Fibroblast of lung (primary cell): ENCODE measurements at regions not wholly inside any gene's neighbourhood (a gene's known extent, or its start where the extent isn't known, plus 50 kb on each side); places are given as distances from the start of the nearest gene placed in this dataset.
"Not testable (repeated sequence)": the region's sequence is repeated elsewhere in the genome, so short reads cannot be mapped to it uniquely, and the experiment has no call there.

Source experiments
- DNase-seq, 2 donors: peaks; one replicate each; pipeline versions ENCODE4 v3.0.0 to v3.0.0-alpha.2; 2010; ENCODE audit warnings: low read depth in 2 of 2
- H2AFZ ChIP-seq: 2 replicates; pipeline ENCODE4 v1.5.1; 2012; ENCODE audit warnings: low read length, control low read depth, inconsistent platforms
- H3K27ac ChIP-seq: 2 replicates; pipeline ENCODE4 v1.5.1; 2011; ENCODE audit warnings: low read length, control low read depth; ENCODE audit not compliant: insufficient read depth
- H3K27me3 ChIP-seq: 2 replicates; pipeline ENCODE4 v1.5.1; 2011; ENCODE audit warnings: mild to moderate bottlenecking, low read length; ENCODE audit not compliant: control insufficient read depth, insufficient read depth
- H3K36me3 ChIP-seq: 2 replicates; pipeline ENCODE4 v1.5.1; 2011; ENCODE audit warnings: low read length; ENCODE audit not compliant: control insufficient read depth, insufficient read depth
- H3K4me1 ChIP-seq: 2 replicates; pipeline ENCODE4 v1.5.1; 2011; ENCODE audit warnings: low read length; ENCODE audit not compliant: control insufficient read depth, insufficient read depth; ENCODE audit errors: extremely low read depth
- H3K4me2 ChIP-seq: 2 replicates; pipeline ENCODE4 v1.5.1; 2011; ENCODE audit warnings: low read length, control low read depth; ENCODE audit not compliant: insufficient read depth; ENCODE audit errors: extremely low read depth
- H3K4me3 ChIP-seq, 4 experiments: fragments of 200-600 bp in 1 of 4; sonication (generic) in 1 of 4; replicated peaks in 1 of 4; 2 replicates each; pipeline ENCODE4 v1.5.1; 2011 to 2016; ENCODE audit warnings: low read length in 4 of 4, low read depth in 3 of 4, mild to moderate bottlenecking in 3 of 4, control low read depth in 2 of 4, inconsistent platforms in 1 of 4, mixed read lengths in 1 of 4; ENCODE audit not compliant: insufficient read depth in 1 of 4; ENCODE audit errors: control extremely low read depth in 1 of 4
- H3K79me2 ChIP-seq: 2 replicates; pipeline ENCODE4 v1.5.1; 2012; ENCODE audit warnings: mild to moderate bottlenecking, low read length, inconsistent platforms; ENCODE audit not compliant: control insufficient read depth, insufficient read depth
- H3K9ac ChIP-seq: 2 replicates; pipeline ENCODE4 v1.5.1; 2011; ENCODE audit warnings: mild to moderate bottlenecking, low read length, control low read depth; ENCODE audit not compliant: insufficient read depth
- H3K9me3 ChIP-seq: 2 replicates; pipeline ENCODE4 v1.5.1; 2012; ENCODE audit warnings: low read depth, low read length; ENCODE audit not compliant: control insufficient read depth, insufficient read depth
- H4K20me1 ChIP-seq: 2 replicates; pipeline ENCODE4 v1.5.1; 2011; ENCODE audit warnings: low read length; ENCODE audit not compliant: control insufficient read depth, insufficient read depth; ENCODE audit errors: extremely low read depth
- EZH2 ChIP-seq: IDR thresholded peaks from 2 replicates; pipeline ENCODE4 v1.5.1; 2012; ENCODE audit warnings: low read length, control low read depth, mild to moderate bottlenecking; ENCODE audit errors: missing control alignments
- TF ChIP-seq, protein P1 (sequence below), 2 donors: IDR thresholded peaks in 1 of 2; conservative IDR thresholded peaks in 1 of 2; 1 replicate in 1 of 2; 2 replicates in 1 of 2; pipeline ENCODE4 v1.5.1; 2011 to 2012; ENCODE audit warnings: low read length in 2 of 2, control low read depth in 1 of 2, inconsistent platforms in 1 of 2, low read depth in 1 of 2, mild to moderate bottlenecking in 1 of 2

DNA sequence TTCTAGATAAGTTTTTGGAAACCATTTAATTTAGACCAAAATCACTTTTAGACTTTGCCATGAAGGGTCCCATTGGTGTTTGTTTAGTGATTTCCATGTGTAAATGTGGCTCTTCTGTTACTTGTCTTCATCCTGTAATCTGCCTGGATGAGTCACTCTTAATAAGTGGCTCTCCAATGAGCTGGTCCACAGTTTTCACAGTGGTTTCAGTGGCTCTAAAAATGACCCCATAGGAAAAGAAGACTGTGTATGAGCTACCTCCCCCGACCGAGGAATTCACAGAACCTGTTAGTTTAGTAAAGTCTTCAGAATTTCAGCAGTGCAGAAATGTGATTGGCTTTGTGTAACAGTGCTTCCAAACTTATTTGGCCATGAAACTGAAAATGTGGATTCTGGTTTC lies 492.0 kb upstream of the MARCKS start:
- no peak overlapping the region for H3K4me2 ChIP-seq
- no peak overlapping the region for H3K9ac ChIP-seq
- no peak overlapping the region for H2AFZ ChIP-seq

DNA sequence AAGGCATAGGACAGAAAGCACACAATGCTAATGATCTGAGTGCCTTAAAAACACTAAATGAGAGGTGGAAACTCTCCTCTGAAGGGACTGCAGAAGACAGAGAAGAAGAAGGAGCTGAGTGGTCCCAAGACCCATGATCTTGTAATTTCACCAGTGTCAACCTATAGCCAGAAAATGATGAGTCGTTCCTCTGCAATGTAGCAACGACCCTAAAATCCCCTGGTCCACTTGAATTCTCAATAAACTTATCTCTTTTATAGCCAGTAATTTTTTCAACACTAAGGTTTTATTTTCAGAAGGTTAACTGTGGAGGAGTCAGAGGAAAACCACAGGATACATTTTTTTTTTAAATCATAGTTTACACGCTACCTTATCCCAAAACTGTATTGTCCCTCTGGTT lies 490.6 kb upstream of the MARCKS start:
- DNase-seq, result no peak
- no peak for TF ChIP-seq EZH2
- TF ChIP-seq, protein P1, sequence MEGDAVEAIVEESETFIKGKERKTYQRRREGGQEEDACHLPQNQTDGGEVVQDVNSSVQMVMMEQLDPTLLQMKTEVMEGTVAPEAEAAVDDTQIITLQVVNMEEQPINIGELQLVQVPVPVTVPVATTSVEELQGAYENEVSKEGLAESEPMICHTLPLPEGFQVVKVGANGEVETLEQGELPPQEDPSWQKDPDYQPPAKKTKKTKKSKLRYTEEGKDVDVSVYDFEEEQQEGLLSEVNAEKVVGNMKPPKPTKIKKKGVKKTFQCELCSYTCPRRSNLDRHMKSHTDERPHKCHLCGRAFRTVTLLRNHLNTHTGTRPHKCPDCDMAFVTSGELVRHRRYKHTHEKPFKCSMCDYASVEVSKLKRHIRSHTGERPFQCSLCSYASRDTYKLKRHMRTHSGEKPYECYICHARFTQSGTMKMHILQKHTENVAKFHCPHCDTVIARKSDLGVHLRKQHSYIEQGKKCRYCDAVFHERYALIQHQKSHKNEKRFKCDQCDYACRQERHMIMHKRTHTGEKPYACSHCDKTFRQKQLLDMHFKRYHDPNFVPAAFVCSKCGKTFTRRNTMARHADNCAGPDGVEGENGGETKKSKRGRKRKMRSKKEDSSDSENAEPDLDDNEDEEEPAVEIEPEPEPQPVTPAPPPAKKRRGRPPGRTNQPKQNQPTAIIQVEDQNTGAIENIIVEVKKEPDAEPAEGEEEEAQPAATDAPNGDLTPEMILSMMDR (conservative IDR thresholded peaks at IDR 0.05 in 1 of 2, IDR thresholded peaks at IDR 0.05 in 1 of 2; ENCODE audit: low read depth in 1 of 2, low read length in 2 of 2), result no peak
- no peak overlapping the region for H3K4me2 ChIP-seq
- no peaks in the 10 kb centered on the region for H3K9me3 ChIP-seq
- peaks cover 10% of the 10 kb centered on the region for H3K4me1 ChIP-seq
- no peak overlapping the region for H2AFZ ChIP-seq
- H3K27ac ChIP-seq, result no peak overlapping the region
- no peak overlapping the region for H3K9ac ChIP-seq
- no peaks in the 10 kb centered on the region for H3K27me3 ChIP-seq
- no peak overlapping the region for H3K4me3 ChIP-seq
- no peaks in the 10 kb centered on the region for H4K20me1 ChIP-seq
- no peaks in the 10 kb centered on the region for H3K79me2 ChIP-seq
- H3K36me3 ChIP-seq, result no peaks in the 10 kb centered on the region

More for the DNA sequence above, 492.0 kb upstream of the MARCKS start:
- no peaks in the 10 kb centered on the region for H3K36me3 ChIP-seq
- H3K4me1 ChIP-seq, result peaks cover 10% of the 10 kb centered on the region
- H3K4me3 ChIP-seq, result no peak overlapping the region
- H3K27me3 ChIP-seq, result no peaks in the 10 kb centered on the region
- H4K20me1 ChIP-seq, result no peaks in the 10 kb centered on the region
- no peaks in the 10 kb centered on the region for H3K9me3 ChIP-seq
- H3K79me2 ChIP-seq, result no peaks in the 10 kb centered on the region
- H3K27ac ChIP-seq, result no peak overlapping the region
- DNase-seq, result peak in 1 of 2 donors; percentile 82
- TF ChIP-seq, protein P1 (conservative IDR thresholded peaks at IDR 0.05 in 1 of 2, IDR thresholded peaks at IDR 0.05 in 1 of 2; ENCODE audit: low read depth in 1 of 2, low read length in 2 of 2), result no peak
- TF ChIP-seq EZH2, result no peak

DNA sequence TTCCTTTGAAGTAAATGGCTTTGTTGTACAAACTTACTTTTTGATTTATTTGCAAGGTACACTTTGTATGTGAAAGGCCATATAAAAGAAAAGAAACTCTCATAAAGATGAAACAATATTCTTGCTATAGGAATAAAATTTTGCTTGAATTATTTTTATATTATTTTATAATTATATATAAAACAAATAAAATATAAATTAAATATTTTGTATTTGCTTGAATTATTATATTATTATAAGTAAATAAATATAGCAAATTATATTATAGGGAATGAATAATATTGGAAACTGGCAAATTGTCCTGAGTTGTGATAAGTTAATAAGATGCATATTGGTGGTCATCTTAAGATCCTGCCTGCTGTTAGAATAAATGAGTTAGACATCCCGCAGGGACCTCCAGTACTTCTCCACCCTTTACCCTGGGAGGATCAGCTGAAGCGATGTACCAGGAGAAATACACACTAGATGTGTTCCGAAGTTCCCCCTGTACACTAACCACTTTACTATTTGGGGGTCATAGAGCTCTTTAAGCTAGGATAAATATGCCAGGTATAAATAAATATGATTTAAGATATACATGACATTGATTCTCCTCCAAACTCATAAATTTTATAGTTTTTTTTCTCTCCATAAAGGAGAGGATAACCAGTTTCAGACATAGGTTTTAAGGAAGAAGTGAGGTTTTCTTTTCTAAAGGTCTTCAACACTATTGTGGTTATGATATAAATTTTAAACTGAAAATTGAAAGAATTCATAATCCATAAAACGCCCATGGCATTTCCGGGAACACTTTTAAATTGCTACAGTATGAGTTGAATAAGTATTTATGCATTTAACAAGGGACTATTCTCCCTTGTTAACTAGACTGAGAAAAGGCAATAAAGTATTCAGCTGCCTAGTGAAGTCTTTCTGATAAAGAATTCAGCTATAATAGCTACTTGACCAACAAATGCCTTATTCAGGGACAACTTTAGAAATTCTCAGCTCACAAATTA lies 486.3 kb upstream of the MARCKS start:
- Histone ChIP-seq H3K4me3 (no peak overlapping the region), H3K79me2 (no peaks in the 10 kb centered on the region), H3K9ac (no peak overlapping the region), H2AFZ (no peak overlapping the region), H3K9me3 (no peaks in the 10 kb centered on the region), H3K4me1 (peaks cover under 1% of the 10 kb centered on the region), H4K20me1 (no peaks in the 10 kb centered on the region), H3K36me3 (no peaks in the 10 kb centered on the region), H3K27ac (no peak overlapping the region), H3K27me3 (no peaks in the 10 kb centered on the region), H3K4me2 (no peak overlapping the region)
- TF ChIP-seq EZH2, result no peak
- DNase-seq, result no peak

DNA sequence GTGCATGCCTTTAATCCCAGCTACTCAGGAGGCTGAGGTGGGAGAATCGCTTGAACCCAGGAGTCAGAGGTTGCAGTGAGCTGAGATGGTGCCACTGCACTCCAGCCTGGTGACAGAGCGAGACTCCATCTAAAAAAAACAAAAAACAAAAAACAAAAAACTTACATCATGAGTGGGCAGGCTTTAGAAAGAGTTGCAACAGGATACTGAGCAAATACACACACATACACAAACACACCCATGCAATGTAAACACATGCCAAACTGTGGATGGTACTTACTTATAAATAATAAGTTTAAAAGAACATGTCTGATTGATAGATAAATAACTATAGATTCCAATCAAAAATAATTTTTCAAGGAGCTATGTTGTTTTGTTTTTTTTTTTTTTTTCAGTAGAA lies 481.7 kb upstream of the MARCKS start:
- not testable (repeated sequence) for H4K20me1 ChIP-seq, DNase-seq, H3K27me3 ChIP-seq, H3K9me3 ChIP-seq, H2AFZ ChIP-seq, H3K36me3 ChIP-seq, H3K4me1 ChIP-seq, H3K4me2 ChIP-seq, H3K4me3 ChIP-seq, H3K9ac ChIP-seq, H3K79me2 ChIP-seq
- peak overlapping the region; percentile 78 for H3K27ac ChIP-seq
